DND-41 (cell line): ENCODE measurements at regions not wholly inside any gene's neighbourhood (a gene's known extent, or its start where the extent isn't known, plus 50 kb on each side); places are given as distances from the start of the nearest gene placed in this dataset.

Experiments used
- EZH2 ChIP-seq: IDR thresholded peaks from 3 replicates; pipeline ENCODE4 v1.6.1; 2012; ENCODE audit warnings: borderline replicate concordance, low read depth, mild to moderate bottlenecking, moderate library complexity, low read length, inconsistent platforms; ENCODE audit not compliant: severe bottlenecking
- TF ChIP-seq, protein P1 (sequence below): IDR thresholded peaks from 2 replicates; pipeline ENCODE4 v1.5.1; 2012; ENCODE audit warnings: borderline replicate concordance, low read length, moderate library complexity, mild to moderate bottlenecking; ENCODE audit not compliant: poor library complexity, severe bottlenecking; ENCODE audit errors: extremely low read depth

- TF ChIP-seq, protein P1, sequence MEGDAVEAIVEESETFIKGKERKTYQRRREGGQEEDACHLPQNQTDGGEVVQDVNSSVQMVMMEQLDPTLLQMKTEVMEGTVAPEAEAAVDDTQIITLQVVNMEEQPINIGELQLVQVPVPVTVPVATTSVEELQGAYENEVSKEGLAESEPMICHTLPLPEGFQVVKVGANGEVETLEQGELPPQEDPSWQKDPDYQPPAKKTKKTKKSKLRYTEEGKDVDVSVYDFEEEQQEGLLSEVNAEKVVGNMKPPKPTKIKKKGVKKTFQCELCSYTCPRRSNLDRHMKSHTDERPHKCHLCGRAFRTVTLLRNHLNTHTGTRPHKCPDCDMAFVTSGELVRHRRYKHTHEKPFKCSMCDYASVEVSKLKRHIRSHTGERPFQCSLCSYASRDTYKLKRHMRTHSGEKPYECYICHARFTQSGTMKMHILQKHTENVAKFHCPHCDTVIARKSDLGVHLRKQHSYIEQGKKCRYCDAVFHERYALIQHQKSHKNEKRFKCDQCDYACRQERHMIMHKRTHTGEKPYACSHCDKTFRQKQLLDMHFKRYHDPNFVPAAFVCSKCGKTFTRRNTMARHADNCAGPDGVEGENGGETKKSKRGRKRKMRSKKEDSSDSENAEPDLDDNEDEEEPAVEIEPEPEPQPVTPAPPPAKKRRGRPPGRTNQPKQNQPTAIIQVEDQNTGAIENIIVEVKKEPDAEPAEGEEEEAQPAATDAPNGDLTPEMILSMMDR = no peak
- no peak for TF ChIP-seq EZH2
These were observed 58.0 kb upstream of the ZPBP start for GRCh38 chr7:50151001-50151400.
